ENCODE measurements at regions not wholly inside any gene's neighbourhood (a gene's known extent, or its start where the extent isn't known, plus 50 kb on each side); places are given as distances from the start of the nearest gene placed in this dataset.

GRCh38 chr7:41085244-41085643, 617.6 kb downstream of the INHBA start:
- Mint-ChIP-seq H3K4me1 (ENCODE audit: low read depth) (no peaks in the 10 kb centered on the region), H3K27ac (no peak overlapping the region), H3K9me3 (peaks cover 2 to 6% of the 10 kb centered on the region in 2 donors), H3K27me3 (ENCODE audit: low read depth) (no peaks in the 10 kb centered on the region), H3K36me3 (ENCODE audit: insufficient read depth in 2 of 2) (no peaks in the 10 kb centered on the region), H3K4me3 (no peak overlapping the region)
- DNase-seq (no peak), ATAC-seq (replicated peaks in 1 of 2) (no peak)

- DNase-seq (no peak), ATAC-seq (replicated peaks in 1 of 2) (no peak)
- Mint-ChIP-seq H3K4me3 (no peak overlapping the region), H3K9me3 (peaks cover under 1 to 5% of the 10 kb centered on the region in 2 donors), H3K27ac (no peak overlapping the region), H3K27me3 (ENCODE audit: low read depth) (no peaks in the 10 kb centered on the region), H3K36me3 (ENCODE audit: insufficient read depth in 2 of 2) (no peaks in the 10 kb centered on the region), H3K4me1 (ENCODE audit: low read depth) (no peaks in the 10 kb centered on the region)
These were observed 618.5 kb downstream of the INHBA start for GRCh38 chr7:41084381-41084780.

- no peak overlapping the region for H3K4me3 Mint-ChIP-seq
- H3K27me3 Mint-ChIP-seq (ENCODE audit: low read depth), result no peaks in the 10 kb centered on the region
- no peaks in the 10 kb centered on the region for H3K4me1 Mint-ChIP-seq (ENCODE audit: low read depth)
- ATAC-seq (replicated peaks in 1 of 2) (no peak), DNase-seq (no peak)
- no peaks in the 10 kb centered on the region for H3K36me3 Mint-ChIP-seq (ENCODE audit: insufficient read depth in 2 of 2)
- H3K27ac Mint-ChIP-seq, result no peak overlapping the region
- H3K9me3 Mint-ChIP-seq, result no peaks in the 10 kb centered on the region
These were observed 633.3 kb downstream of the INHBA start for GRCh38 chr7:41069635-41070034.

GRCh38 chr7:41067576-41067975, 635.3 kb downstream of the INHBA start:
- Mint-ChIP-seq H3K4me1 (ENCODE audit: low read depth) (no peaks in the 10 kb centered on the region), H3K9me3 (no peaks in the 10 kb centered on the region), H3K4me3 (no peak overlapping the region), H3K27ac (no peak overlapping the region), H3K36me3 (ENCODE audit: insufficient read depth in 2 of 2) (peaks cover 0 to 1% of the 10 kb centered on the region in 2 donors), H3K27me3 (ENCODE audit: low read depth) (no peaks in the 10 kb centered on the region)
- ATAC-seq (replicated peaks in 1 of 2), result no peak
- no peak for DNase-seq

- Mint-ChIP-seq H3K27me3 (ENCODE audit: low read depth) (no peaks in the 10 kb centered on the region), H3K36me3 (ENCODE audit: insufficient read depth in 2 of 2) (peaks cover 0 to 1% of the 10 kb centered on the region in 2 donors), H3K4me3 (no peak overlapping the region), H3K9me3 (peaks cover 0 to 2% of the 10 kb centered on the region in 2 donors), H3K27ac (no peak overlapping the region), H3K4me1 (ENCODE audit: low read depth) (no peaks in the 10 kb centered on the region)
- ATAC-seq (replicated peaks in 1 of 2) (no peak), DNase-seq (no peak)
These were observed 637.2 kb downstream of the INHBA start for GRCh38 chr7:41065663-41066062.

- Mint-ChIP-seq H3K4me3 (no peak overlapping the region), H3K36me3 (ENCODE audit: insufficient read depth in 2 of 2) (peaks cover 0 to 1% of the 10 kb centered on the region in 2 donors), H3K27ac (no peak overlapping the region), H3K9me3 (peaks cover 2 to 4% of the 10 kb centered on the region in 2 donors), H3K4me1 (ENCODE audit: low read depth) (no peaks in the 10 kb centered on the region), H3K27me3 (ENCODE audit: low read depth) (no peaks in the 10 kb centered on the region)
- ATAC-seq (replicated peaks in 1 of 2), result no peak
- no peak for DNase-seq
These were observed 639.8 kb downstream of the INHBA start for GRCh38 chr7:41063116-41063515.

- no peak overlapping the region for H3K4me3 Mint-ChIP-seq
- H3K4me1 Mint-ChIP-seq (ENCODE audit: low read depth), result no peaks in the 10 kb centered on the region
- H3K36me3 Mint-ChIP-seq (ENCODE audit: insufficient read depth in 2 of 2), result peaks cover 0 to 3% of the 10 kb centered on the region in 2 donors
- peaks cover 6 to 11% of the 10 kb centered on the region in 2 donors for H3K9me3 Mint-ChIP-seq
- DNase-seq (no peak), ATAC-seq (replicated peaks in 1 of 2) (no peak)
- H3K27me3 Mint-ChIP-seq (ENCODE audit: low read depth), result no peaks in the 10 kb centered on the region
- no peak overlapping the region for H3K27ac Mint-ChIP-seq
These were observed 642.1 kb downstream of the INHBA start for GRCh38 chr7:41060796-41061195.

GRCh38 chr7:41059796-41060195, 643.1 kb downstream of the INHBA start:
- DNase-seq, result no peak
- Mint-ChIP-seq H3K4me1 (ENCODE audit: low read depth) (no peaks in the 10 kb centered on the region), H3K4me3 (no peak overlapping the region), H3K36me3 (ENCODE audit: insufficient read depth in 2 of 2) (peaks cover 0 to 3% of the 10 kb centered on the region in 2 donors), H3K27me3 (ENCODE audit: low read depth) (no peaks in the 10 kb centered on the region), H3K9me3 (peaks cover 6 to 11% of the 10 kb centered on the region in 2 donors), H3K27ac (no peak overlapping the region)
- ATAC-seq (replicated peaks in 1 of 2), result no peak

GRCh38 chr7:41058986-41059741, 643.7 kb downstream of the INHBA start:
- DNase-seq (no peak), ATAC-seq (replicated peaks in 1 of 2) (no peak)
- Mint-ChIP-seq H3K4me3 (no peak overlapping the region), H3K27ac (no peak overlapping the region), H3K4me1 (ENCODE audit: low read depth) (no peaks in the 10 kb centered on the region), H3K36me3 (ENCODE audit: insufficient read depth in 2 of 2) (peaks cover 0 to 3% of the 10 kb centered on the region in 2 donors), H3K9me3 (peaks cover 7 to 11% of the 10 kb centered on the region in 2 donors), H3K27me3 (ENCODE audit: low read depth) (no peaks in the 10 kb centered on the region)

- no peak for DNase-seq
- no peak overlapping the region for H3K4me3 Mint-ChIP-seq
- ATAC-seq (replicated peaks in 1 of 2), result no peak
- no peaks in the 10 kb centered on the region for H3K27me3 Mint-ChIP-seq (ENCODE audit: low read depth)
- H3K4me1 Mint-ChIP-seq (ENCODE audit: low read depth), result no peaks in the 10 kb centered on the region
- peaks cover 0 to 2% of the 10 kb centered on the region in 2 donors for H3K36me3 Mint-ChIP-seq (ENCODE audit: insufficient read depth in 2 of 2)
- H3K27ac Mint-ChIP-seq, result no peak overlapping the region
- H3K9me3 Mint-ChIP-seq, result peaks cover 10 to 21% of the 10 kb centered on the region in 2 donors
These were observed 647.8 kb downstream of the INHBA start for GRCh38 chr7:41054960-41055661.

GRCh38 chr7:41053820-41054219, 649.1 kb downstream of the INHBA start:
- H3K9me3 Mint-ChIP-seq, result peaks cover 10 to 21% of the 10 kb centered on the region in 2 donors
- no peak overlapping the region for H3K27ac Mint-ChIP-seq
- DNase-seq, result no peak
- no peak for ATAC-seq (replicated peaks in 1 of 2)
- H3K4me1 Mint-ChIP-seq (ENCODE audit: low read depth), result no peaks in the 10 kb centered on the region
- peaks cover 0 to 2% of the 10 kb centered on the region in 2 donors for H3K36me3 Mint-ChIP-seq (ENCODE audit: insufficient read depth in 2 of 2)
- no peaks in the 10 kb centered on the region for H3K27me3 Mint-ChIP-seq (ENCODE audit: low read depth)
- no peak overlapping the region for H3K4me3 Mint-ChIP-seq

GRCh38 chr7:41052736-41053135, 650.2 kb downstream of the INHBA start:
- H3K36me3 Mint-ChIP-seq (ENCODE audit: insufficient read depth in 2 of 2), result peaks cover 0 to 2% of the 10 kb centered on the region in 2 donors
- peaks cover 6 to 17% of the 10 kb centered on the region in 2 donors for H3K9me3 Mint-ChIP-seq
- DNase-seq, result no peak
- no peak overlapping the region for H3K27ac Mint-ChIP-seq
- H3K4me3 Mint-ChIP-seq, result no peak overlapping the region
- ATAC-seq (replicated peaks in 1 of 2), result no peak
- H3K4me1 Mint-ChIP-seq (ENCODE audit: low read depth), result no peaks in the 10 kb centered on the region
- H3K27me3 Mint-ChIP-seq (ENCODE audit: low read depth), result no peaks in the 10 kb centered on the region

- Mint-ChIP-seq H3K27me3 (ENCODE audit: low read depth) (no peaks in the 10 kb centered on the region), H3K4me1 (ENCODE audit: low read depth) (no peaks in the 10 kb centered on the region), H3K9me3 (peaks cover 6 to 15% of the 10 kb centered on the region in 2 donors), H3K4me3 (no peak overlapping the region), H3K27ac (no peak overlapping the region), H3K36me3 (ENCODE audit: insufficient read depth in 2 of 2) (no peaks in the 10 kb centered on the region)
- ATAC-seq (replicated peaks in 1 of 2) (no peak), DNase-seq (no peak)
These were observed 650.7 kb downstream of the INHBA start for GRCh38 chr7:41052201-41052600.

Measured in activated T-cell treated with anti-CD3 and anti-CD28 coated beads, Interleukin-2, amount 50 U/mL, for 72 hours (primary cell).